ENCODE measurements at regions not wholly inside any gene's neighbourhood (a gene's known extent, or its start where the extent isn't known, plus 50 kb on each side); places are given as distances from the start of the nearest gene placed in this dataset.

- no peak overlapping the region for H3K4me3 ChIP-seq (ENCODE audit: low read depth, low read length)
- TF ChIP-seq CTCF (IDR thresholded peaks at IDR 0.05; ENCODE audit: insufficient read depth, low read depth, low read length), result no peak
- no peak for DNase-seq (ENCODE audit: low read depth)
Observed at GRCh38 chr12:127542931-127543330, 724.0 kb upstream of the TMEM132C start.

GRCh38 chr12:127546721-127547505 is 720.1 kb upstream of the TMEM132C start:
- no peak for DNase-seq (ENCODE audit: low read depth)
- no peak for TF ChIP-seq CTCF (IDR thresholded peaks at IDR 0.05; ENCODE audit: insufficient read depth, low read depth, low read length)
- H3K4me3 ChIP-seq (ENCODE audit: low read depth, low read length), result no peak overlapping the region

- TF ChIP-seq CTCF (IDR thresholded peaks at IDR 0.05; ENCODE audit: insufficient read depth, low read depth, low read length), result no peak
- DNase-seq (ENCODE audit: low read depth), result peak; percentile 10
- H3K4me3 ChIP-seq (ENCODE audit: low read depth, low read length), result no peak overlapping the region
Observed at GRCh38 chr12:127548123-127548553, 718.8 kb upstream of the TMEM132C start.

- no peak for TF ChIP-seq CTCF (IDR thresholded peaks at IDR 0.05; ENCODE audit: insufficient read depth, low read depth, low read length)
- H3K4me3 ChIP-seq (ENCODE audit: low read depth, low read length), result no peak overlapping the region
- DNase-seq (ENCODE audit: low read depth), result no peak
Observed at GRCh38 chr12:127550271-127550670, 716.7 kb upstream of the TMEM132C start.

- DNase-seq (ENCODE audit: low read depth), result no peak
- TF ChIP-seq CTCF (IDR thresholded peaks at IDR 0.05; ENCODE audit: insufficient read depth, low read depth, low read length), result no peak
- H3K4me3 ChIP-seq (ENCODE audit: low read depth, low read length), result no peak overlapping the region
Observed at GRCh38 chr12:127552838-127553237, 714.1 kb upstream of the TMEM132C start.

- DNase-seq (ENCODE audit: low read depth), result no peak
- H3K4me3 ChIP-seq (ENCODE audit: low read depth, low read length), result no peak overlapping the region
- no peak for TF ChIP-seq CTCF (IDR thresholded peaks at IDR 0.05; ENCODE audit: insufficient read depth, low read depth, low read length)
Observed at GRCh38 chr12:127555071-127555470, 711.9 kb upstream of the TMEM132C start.
